ENCODE measurements at regions not wholly inside any gene's neighbourhood (a gene's known extent, or its start where the extent isn't known, plus 50 kb on each side); places are given as distances from the start of the nearest gene placed in this dataset.

DNA sequence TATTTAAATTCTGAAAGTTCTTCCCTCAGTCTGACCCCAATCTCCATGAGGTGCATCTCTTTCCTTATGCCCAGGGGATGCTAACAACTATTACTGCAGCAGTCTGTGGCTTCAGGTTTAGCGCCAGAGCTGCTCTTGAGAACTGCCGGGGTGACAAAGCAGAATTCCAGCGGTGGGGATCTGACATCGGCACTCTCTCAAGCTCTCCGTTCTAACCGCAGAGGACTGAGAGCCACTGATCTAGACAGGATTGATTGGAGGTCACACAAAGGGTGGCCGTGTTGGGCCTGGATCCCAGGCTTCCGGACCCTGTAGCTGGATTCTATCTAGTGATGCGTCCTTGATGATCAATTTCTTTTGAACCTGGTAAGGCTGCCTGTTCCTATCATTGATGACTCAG is 155.6 kb upstream of the TMEM132C start:
- TF ChIP-seq, protein P1, sequence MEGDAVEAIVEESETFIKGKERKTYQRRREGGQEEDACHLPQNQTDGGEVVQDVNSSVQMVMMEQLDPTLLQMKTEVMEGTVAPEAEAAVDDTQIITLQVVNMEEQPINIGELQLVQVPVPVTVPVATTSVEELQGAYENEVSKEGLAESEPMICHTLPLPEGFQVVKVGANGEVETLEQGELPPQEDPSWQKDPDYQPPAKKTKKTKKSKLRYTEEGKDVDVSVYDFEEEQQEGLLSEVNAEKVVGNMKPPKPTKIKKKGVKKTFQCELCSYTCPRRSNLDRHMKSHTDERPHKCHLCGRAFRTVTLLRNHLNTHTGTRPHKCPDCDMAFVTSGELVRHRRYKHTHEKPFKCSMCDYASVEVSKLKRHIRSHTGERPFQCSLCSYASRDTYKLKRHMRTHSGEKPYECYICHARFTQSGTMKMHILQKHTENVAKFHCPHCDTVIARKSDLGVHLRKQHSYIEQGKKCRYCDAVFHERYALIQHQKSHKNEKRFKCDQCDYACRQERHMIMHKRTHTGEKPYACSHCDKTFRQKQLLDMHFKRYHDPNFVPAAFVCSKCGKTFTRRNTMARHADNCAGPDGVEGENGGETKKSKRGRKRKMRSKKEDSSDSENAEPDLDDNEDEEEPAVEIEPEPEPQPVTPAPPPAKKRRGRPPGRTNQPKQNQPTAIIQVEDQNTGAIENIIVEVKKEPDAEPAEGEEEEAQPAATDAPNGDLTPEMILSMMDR (conservative IDR thresholded peaks at IDR 0.05 in 1 of 2, IDR thresholded peaks at IDR 0.05 in 1 of 2; ENCODE audit: extremely low read depth in 1 of 2, insufficient read depth in 1 of 2, low read depth in 1 of 2, low read length in 2 of 2), result no peak
- TF ChIP-seq EZH2 (IDR thresholded peaks at IDR 0.05; ENCODE audit: borderline replicate concordance, low read length), result no peak

All from mammary epithelial cell (primary cell).